ENCODE measurements at regions not wholly inside any gene's neighbourhood (a gene's known extent, or its start where the extent isn't known, plus 50 kb on each side); places are given as distances from the start of the nearest gene placed in this dataset.
"Not testable (repeated sequence)": the region's sequence is repeated elsewhere in the genome, so short reads cannot be mapped to it uniquely, and the experiment has no call there.

DNA sequence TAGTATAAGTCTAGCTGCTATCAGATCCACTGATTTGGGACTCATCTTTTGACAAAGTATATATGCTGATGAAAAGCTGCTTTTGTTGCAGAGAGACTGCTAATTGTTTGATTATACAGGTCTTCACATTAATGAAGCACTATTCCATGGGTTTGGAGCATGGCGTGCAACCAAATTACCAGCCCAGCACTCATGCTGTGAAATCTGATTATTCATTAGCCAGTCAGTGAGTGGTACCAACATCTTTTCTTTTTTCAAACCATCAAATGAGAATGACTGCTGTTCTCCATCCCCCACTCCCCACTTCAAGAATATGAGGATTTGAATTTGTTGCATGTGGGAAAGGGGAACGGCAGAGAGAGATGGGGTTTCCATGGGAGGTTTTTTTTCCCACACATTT lies 91.3 kb downstream of the ID4 start:
- no peaks in the 10 kb centered on the region for H3K4me1 ChIP-seq (ENCODE audit: insufficient read depth, low read length)
- no peaks in the 10 kb centered on the region for H3K27me3 ChIP-seq (ENCODE audit: insufficient read depth, low read length)
- no peak overlapping the region for H3K9ac ChIP-seq (ENCODE audit: low read depth, low read length)
- H3K9me3 ChIP-seq (ENCODE audit: insufficient read depth, low read depth, low read length): no peaks in the 10 kb centered on the region
- H3K4me3 ChIP-seq (ENCODE audit: low read length): no peak overlapping the region
- H3K27ac ChIP-seq (ENCODE audit: low read length): no peak overlapping the region
- no peaks in the 10 kb centered on the region for H3K36me3 ChIP-seq (ENCODE audit: insufficient read depth, low read depth, low read length)

DNA sequence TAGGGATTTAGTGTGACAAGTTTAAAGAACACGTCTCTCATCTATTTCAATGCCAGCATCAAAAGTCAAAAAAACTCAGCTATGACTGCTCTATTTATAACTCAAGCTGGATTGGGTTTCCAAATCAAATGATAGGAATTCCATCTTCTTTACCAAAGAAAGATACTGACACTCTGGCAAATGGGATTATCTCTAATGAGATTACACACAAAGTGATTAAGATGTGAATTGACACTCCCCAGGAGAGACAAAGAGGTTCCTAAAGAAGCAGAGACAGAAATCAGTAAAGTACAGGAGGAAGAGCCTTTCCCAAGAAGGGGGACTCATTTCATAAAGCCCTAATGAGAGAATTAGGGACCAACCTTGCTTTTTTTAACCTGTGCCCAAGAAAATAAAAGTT lies 92.1 kb downstream of the ID4 start:
- Histone ChIP-seq H3K9ac (ENCODE audit: low read depth, low read length) (no peak overlapping the region), H3K4me3 (ENCODE audit: low read length) (no peak overlapping the region), H3K27me3 (ENCODE audit: insufficient read depth, low read length) (no peaks in the 10 kb centered on the region), H3K36me3 (ENCODE audit: insufficient read depth, low read depth, low read length) (no peaks in the 10 kb centered on the region), H3K4me1 (ENCODE audit: insufficient read depth, low read length) (no peaks in the 10 kb centered on the region), H3K9me3 (ENCODE audit: insufficient read depth, low read depth, low read length) (no peaks in the 10 kb centered on the region), H3K27ac (ENCODE audit: low read length) (no peak overlapping the region)

DNA sequence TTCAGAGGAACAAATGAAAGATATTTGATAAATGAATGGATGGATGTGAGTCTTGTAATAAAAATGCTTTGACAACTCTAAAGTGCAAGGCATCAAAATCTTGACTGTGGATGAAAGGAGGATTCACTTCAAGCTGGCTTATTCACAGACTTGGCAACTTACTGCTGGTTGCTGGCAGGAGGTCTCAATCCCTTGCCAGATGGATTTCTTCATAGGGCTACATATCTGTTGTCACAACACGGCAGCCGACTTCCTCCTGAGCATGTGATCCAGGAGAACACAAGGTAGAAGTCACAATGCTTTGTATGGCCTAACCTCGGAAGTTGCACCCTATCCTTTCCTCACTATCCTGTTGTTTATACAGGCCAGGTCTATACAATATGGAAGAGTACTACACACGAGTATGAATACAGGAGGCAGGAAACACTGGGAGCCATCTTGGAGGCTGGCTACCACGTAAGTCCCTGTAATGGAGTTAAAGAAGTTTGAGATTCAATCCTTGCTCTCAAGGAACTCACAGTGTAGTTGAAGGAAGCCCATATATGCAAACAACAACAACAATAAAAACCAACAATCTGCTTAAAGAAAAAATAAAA lies 97.9 kb downstream of the ID4 start:
- no peaks in the 10 kb centered on the region for H3K4me1 ChIP-seq (ENCODE audit: insufficient read depth, low read length)
- no peaks in the 10 kb centered on the region for H3K27me3 ChIP-seq (ENCODE audit: insufficient read depth, low read length)
- no peak overlapping the region for H3K4me3 ChIP-seq (ENCODE audit: low read length)
- H3K9me3 ChIP-seq (ENCODE audit: insufficient read depth, low read depth, low read length): no peaks in the 10 kb centered on the region
- no peak overlapping the region for H3K9ac ChIP-seq (ENCODE audit: low read depth, low read length)
- H3K27ac ChIP-seq (ENCODE audit: low read length): no peak overlapping the region
- no peaks in the 10 kb centered on the region for H3K36me3 ChIP-seq (ENCODE audit: insufficient read depth, low read depth, low read length)

DNA sequence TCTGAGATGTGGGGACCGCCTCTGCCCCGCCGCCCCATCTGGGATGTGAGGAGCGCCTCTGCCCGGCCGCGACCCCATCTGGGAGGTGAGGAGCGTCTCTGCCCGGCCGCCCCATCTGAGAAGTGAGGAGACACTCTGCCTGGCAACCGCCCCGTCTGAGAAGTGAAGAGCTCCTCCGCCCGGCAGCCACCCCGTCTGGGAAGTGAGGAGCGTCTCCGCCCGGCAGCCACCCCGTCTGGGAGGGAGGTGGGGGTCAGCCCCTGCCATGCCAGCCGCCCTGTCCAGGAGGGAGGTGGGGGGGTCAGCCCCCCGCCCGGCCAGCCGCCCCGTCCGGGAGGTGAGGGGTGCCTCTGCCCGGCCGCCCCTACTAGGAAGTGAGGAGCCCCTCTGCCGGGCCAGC lies 102.2 kb downstream of the ID4 start:
- H3K27me3 ChIP-seq (ENCODE audit: insufficient read depth, low read length); H3K9ac ChIP-seq (ENCODE audit: low read depth, low read length); H3K36me3 ChIP-seq (ENCODE audit: insufficient read depth, low read depth, low read length); H3K4me3 ChIP-seq (ENCODE audit: low read length); H3K27ac ChIP-seq (ENCODE audit: low read length); H3K9me3 ChIP-seq (ENCODE audit: insufficient read depth, low read depth, low read length); H3K4me1 ChIP-seq (ENCODE audit: insufficient read depth, low read length): not testable (repeated sequence)

DNA sequence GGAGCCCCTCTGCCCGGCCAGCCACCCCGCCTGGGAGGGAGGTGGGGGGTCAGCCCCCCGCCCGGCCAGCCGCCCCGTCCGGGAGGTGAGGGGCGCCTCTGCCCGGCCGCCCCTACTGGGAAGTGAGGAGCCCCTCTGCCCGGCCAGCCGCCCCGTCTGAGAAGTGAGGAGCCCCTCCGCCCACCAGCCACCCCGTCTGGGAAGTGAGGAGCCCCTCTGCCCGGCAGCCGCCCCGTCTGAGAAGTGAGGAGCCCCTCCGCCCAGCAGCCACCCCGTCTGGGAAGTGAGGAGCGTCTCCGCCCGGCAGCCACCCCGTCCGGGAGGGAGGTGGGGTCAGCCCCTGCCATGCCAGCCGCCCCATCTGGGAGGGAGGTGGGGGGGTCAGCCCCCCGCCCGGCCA lies 102.8 kb downstream of the ID4 start:
- not testable (repeated sequence) for H3K9me3 ChIP-seq (ENCODE audit: insufficient read depth, low read depth, low read length); H3K4me3 ChIP-seq (ENCODE audit: low read length); H3K4me1 ChIP-seq (ENCODE audit: insufficient read depth, low read length); H3K27ac ChIP-seq (ENCODE audit: low read length); H3K27me3 ChIP-seq (ENCODE audit: insufficient read depth, low read length); H3K9ac ChIP-seq (ENCODE audit: low read depth, low read length); H3K36me3 ChIP-seq (ENCODE audit: insufficient read depth, low read depth, low read length)

DNA sequence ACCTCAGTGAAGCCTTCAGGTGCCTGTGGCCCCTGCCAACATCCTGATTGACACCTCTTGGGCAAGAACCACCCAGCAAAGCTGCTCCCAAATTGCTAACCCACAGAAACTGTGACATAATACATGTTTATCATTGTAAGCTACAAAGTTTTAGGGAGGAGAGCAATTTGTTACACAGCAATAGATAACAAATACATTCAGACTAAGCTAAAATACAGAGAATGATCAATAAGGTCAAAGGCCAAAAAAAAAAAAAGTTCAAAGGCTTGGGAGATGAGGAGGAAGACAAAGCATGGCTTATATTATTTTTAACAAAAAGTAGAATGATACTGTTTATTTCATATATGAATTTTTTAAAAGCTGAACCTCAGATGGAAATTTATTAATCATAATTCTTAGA lies 105.9 kb downstream of the ID4 start:
- Histone ChIP-seq H3K9me3 (ENCODE audit: insufficient read depth, low read depth, low read length) (no peaks in the 10 kb centered on the region), H3K27me3 (ENCODE audit: insufficient read depth, low read length) (no peaks in the 10 kb centered on the region), H3K27ac (ENCODE audit: low read length) (no peak overlapping the region), H3K36me3 (ENCODE audit: insufficient read depth, low read depth, low read length) (no peaks in the 10 kb centered on the region), H3K4me1 (ENCODE audit: insufficient read depth, low read length) (no peaks in the 10 kb centered on the region), H3K4me3 (ENCODE audit: low read length) (no peak overlapping the region), H3K9ac (ENCODE audit: low read depth, low read length) (no peak overlapping the region)

DNA sequence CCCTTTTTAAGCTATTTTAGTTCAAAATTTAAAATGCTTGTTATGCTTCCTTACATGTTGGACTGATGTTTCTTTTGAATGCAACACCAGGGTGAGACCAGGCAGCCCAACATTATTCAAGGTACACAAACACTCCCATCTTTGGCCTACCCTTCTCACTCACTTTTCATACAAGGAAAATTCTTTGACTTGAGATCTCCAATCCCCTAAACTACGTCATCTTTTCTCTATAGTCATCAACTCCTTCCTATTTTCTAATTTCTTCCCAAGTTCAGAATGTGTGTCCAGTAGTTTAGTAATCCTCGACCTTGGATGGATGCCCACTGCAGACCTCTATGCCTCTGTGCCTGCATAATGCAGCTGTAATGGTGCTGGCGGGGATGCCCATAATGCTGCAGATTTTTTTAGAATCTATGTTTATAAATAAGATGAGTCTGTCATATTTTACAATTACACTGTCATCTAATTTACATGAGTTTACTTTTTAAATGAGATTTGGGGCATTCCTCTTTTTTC lies 108.7 kb downstream of the ID4 start:
- no peaks in the 10 kb centered on the region for H3K4me1 ChIP-seq (ENCODE audit: insufficient read depth, low read length)
- H3K4me3 ChIP-seq (ENCODE audit: low read length): no peak overlapping the region
- H3K27me3 ChIP-seq (ENCODE audit: insufficient read depth, low read length): no peaks in the 10 kb centered on the region
- H3K36me3 ChIP-seq (ENCODE audit: insufficient read depth, low read depth, low read length): no peaks in the 10 kb centered on the region
- no peak overlapping the region for H3K27ac ChIP-seq (ENCODE audit: low read length)
- H3K9me3 ChIP-seq (ENCODE audit: insufficient read depth, low read depth, low read length): 0 out of 2 replicates have a peak, but pooled peaks cover 4% of the 10 kb centered on the region
- no peak overlapping the region for H3K9ac ChIP-seq (ENCODE audit: low read depth, low read length)

DNA sequence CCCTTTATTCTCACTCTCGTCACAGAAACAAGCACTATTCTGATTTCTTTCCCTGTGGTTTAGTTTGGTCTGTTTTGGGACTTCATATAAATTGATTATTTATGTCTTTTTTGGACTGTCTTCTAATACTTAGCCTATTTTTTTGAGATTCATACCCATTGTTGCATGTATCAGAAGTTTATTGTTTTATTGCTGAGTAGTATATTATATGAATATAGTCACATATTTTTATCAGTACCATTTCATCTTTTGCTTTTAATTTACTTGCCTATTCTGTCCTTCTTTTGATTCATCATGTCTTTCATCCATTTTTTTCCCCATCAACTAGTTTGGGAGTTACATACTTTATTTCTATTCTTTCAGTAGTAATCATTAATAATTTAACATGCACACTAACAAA lies 112.0 kb downstream of the ID4 start:
- Histone ChIP-seq H3K9ac (ENCODE audit: low read depth, low read length) (no peak overlapping the region), H3K27me3 (ENCODE audit: insufficient read depth, low read length) (no peaks in the 10 kb centered on the region), H3K4me1 (ENCODE audit: insufficient read depth, low read length) (no peaks in the 10 kb centered on the region), H3K9me3 (ENCODE audit: insufficient read depth, low read depth, low read length) (peaks cover 4% of the 10 kb centered on the region; the same call in 1 of the 2 replicates), H3K27ac (ENCODE audit: low read length) (no peak overlapping the region), H3K36me3 (ENCODE audit: insufficient read depth, low read depth, low read length) (no peaks in the 10 kb centered on the region), H3K4me3 (ENCODE audit: low read length) (no peak overlapping the region)

DNA sequence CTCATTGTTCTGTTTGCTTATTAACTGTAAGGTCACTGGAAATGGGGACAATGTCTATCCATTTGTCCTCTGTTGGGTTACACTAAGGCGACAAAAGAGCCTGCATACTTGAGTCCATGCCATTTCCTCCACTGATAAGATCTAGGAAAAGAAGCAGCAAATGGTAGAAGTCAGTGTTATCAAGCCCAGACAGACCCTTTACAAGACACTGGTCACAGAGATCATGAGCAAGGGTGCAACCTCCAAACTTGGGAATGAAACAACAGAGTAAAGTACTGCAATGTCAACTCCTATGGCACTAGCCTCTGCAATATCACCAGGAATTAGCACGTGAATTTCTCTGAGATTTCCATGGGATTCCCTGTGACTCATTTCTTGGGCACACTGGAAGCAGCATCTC lies 126.9 kb downstream of the ID4 start:
- H3K4me1 ChIP-seq (ENCODE audit: insufficient read depth, low read length): no peaks in the 10 kb centered on the region
- H3K27ac ChIP-seq (ENCODE audit: low read length): no peak overlapping the region
- no peak overlapping the region for H3K4me3 ChIP-seq (ENCODE audit: low read length)
- H3K9ac ChIP-seq (ENCODE audit: low read depth, low read length): no peak overlapping the region
- no peaks in the 10 kb centered on the region for H3K27me3 ChIP-seq (ENCODE audit: insufficient read depth, low read length)
- no peaks in the 10 kb centered on the region; the same call in none of the 2 replicates for H3K9me3 ChIP-seq (ENCODE audit: insufficient read depth, low read depth, low read length)
- H3K36me3 ChIP-seq (ENCODE audit: insufficient read depth, low read depth, low read length): no peaks in the 10 kb centered on the region

DNA sequence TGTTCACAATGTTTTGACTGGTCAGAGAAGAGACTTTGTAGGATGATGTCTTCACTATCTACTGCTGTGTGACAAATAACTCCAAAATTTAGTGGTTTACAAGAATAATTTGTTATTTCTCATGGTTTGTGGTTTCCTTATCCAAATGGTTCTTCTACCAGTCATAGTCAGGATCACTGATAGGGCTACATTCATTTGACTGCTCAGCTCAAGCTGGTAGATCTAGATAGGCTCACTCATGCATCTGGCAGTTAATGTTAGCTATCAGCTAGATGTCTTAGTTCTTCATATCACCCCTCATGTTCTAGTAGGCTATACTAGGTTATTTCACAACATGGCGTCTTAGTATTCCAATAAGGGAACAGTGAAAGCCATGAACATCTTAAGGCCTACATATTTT lies 131.0 kb downstream of the ID4 start:
- no peaks in the 10 kb centered on the region for H3K4me1 ChIP-seq (ENCODE audit: insufficient read depth, low read length)
- H3K9me3 ChIP-seq (ENCODE audit: insufficient read depth, low read depth, low read length): no peaks in the 10 kb centered on the region; the same call in 1 of the 2 replicates
- H3K27me3 ChIP-seq (ENCODE audit: insufficient read depth, low read length): no peaks in the 10 kb centered on the region
- no peak overlapping the region for H3K9ac ChIP-seq (ENCODE audit: low read depth, low read length)
- no peak overlapping the region for H3K4me3 ChIP-seq (ENCODE audit: low read length)
- H3K27ac ChIP-seq (ENCODE audit: low read length): no peak overlapping the region
- no peaks in the 10 kb centered on the region for H3K36me3 ChIP-seq (ENCODE audit: insufficient read depth, low read depth, low read length)

DNA sequence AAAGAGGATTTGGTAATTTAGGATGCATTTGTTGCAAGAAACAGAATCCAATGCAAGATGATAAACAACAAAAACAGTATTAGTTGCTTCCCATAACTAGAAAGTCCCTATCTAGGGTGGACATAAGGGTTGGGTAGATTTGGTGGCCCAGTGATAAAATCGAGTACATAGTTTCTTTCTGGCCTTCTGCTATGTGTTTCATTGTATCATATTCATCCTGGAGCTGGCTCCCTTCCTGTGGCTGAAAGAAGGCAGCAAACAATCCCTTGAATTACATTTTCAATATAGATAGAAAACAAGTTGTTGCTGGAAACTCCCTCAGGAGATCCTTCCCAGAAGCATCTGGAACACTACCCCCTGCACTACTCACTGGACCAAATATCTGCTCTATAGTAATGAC lies 135.1 kb downstream of the ID4 start:
- Histone ChIP-seq H3K4me3 (ENCODE audit: low read length) (no peak overlapping the region), H3K9me3 (ENCODE audit: insufficient read depth, low read depth, low read length) (no peaks in the 10 kb centered on the region; the same call in 1 of the 2 replicates), H3K36me3 (ENCODE audit: insufficient read depth, low read depth, low read length) (no peaks in the 10 kb centered on the region), H3K9ac (ENCODE audit: low read depth, low read length) (no peak overlapping the region), H3K27me3 (ENCODE audit: insufficient read depth, low read length) (no peaks in the 10 kb centered on the region), H3K4me1 (ENCODE audit: insufficient read depth, low read length) (no peaks in the 10 kb centered on the region), H3K27ac (ENCODE audit: low read length) (no peak overlapping the region)

DNA sequence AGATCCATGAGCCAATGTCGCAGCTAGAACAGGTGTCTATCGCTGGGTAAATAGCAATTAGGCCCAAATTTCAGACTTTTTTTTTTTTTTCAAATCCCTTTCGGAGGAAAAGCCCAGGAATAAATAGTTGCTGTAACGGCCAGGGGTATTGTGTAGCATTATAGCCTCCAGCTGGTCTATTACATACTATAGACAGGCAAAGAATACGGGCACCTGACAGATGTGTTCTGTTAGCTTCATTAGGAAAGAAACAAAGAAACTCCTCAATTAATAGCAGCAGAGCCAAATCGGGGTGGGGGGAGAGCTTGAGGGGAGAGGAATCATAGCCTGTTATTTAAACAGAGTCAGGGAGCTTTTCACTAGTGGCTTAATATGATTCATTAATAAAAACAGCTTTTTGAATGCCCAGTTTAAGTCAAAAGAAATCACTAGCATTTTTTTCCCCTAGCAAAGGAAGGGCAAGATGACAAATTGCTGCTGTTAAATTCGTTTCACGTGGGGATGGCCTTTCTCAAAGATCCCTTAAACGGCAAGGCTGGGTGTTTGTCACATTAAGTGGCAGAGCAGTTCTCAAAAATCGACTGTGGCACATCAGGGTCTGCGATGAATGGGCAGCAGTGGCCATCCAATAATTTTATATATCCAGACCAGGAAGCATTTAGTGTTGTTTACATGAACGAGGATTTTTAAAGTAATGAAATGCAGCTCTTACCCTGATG lies 139.4 kb downstream of the ID4 start:
- H3K4me1 ChIP-seq (ENCODE audit: insufficient read depth, low read length): no peaks in the 10 kb centered on the region
- no peak overlapping the region for H3K9ac ChIP-seq (ENCODE audit: low read depth, low read length)
- no peaks in the 10 kb centered on the region for H3K9me3 ChIP-seq (ENCODE audit: insufficient read depth, low read depth, low read length)
- H3K36me3 ChIP-seq (ENCODE audit: insufficient read depth, low read depth, low read length): no peaks in the 10 kb centered on the region
- H3K27me3 ChIP-seq (ENCODE audit: insufficient read depth, low read length): no peaks in the 10 kb centered on the region
- no peak overlapping the region for H3K27ac ChIP-seq (ENCODE audit: low read length)
- no peak overlapping the region for H3K4me3 ChIP-seq (ENCODE audit: low read length)

Data from iPS-20b (cell line).